GM23338 (cell line): ENCODE measurements at regions not wholly inside any gene's neighbourhood (a gene's known extent, or its start where the extent isn't known, plus 50 kb on each side); places are given as distances from the start of the nearest gene placed in this dataset.
"Not testable (repeated sequence)": the region's sequence is repeated elsewhere in the genome, so short reads cannot be mapped to it uniquely, and the experiment has no call there.

ENCODE experiments used
- CREB1 ChIP-seq: fragments of 250-450 bp; sonication (Bioruptor Pico); IDR thresholded peaks from 2 replicates; pipeline ENCODE4 v1.5.0; 2020; ENCODE audit warnings: low read depth, mild to moderate bottlenecking, moderate library complexity
- EZH2 ChIP-seq: fragments of 200-600 bp; sonication (generic); IDR thresholded peaks from one replicate; pipeline ENCODE4 v1.8.0; 2017; ENCODE audit warnings: antibody characterized with exemption, mild to moderate bottlenecking, low read depth; ENCODE audit not compliant: unreplicated experiment
- EZH2phosphoT487 ChIP-seq: fragments of 200-600 bp; sonication (generic); IDR thresholded peaks from one replicate; pipeline ENCODE4 v1.8.1; 2018; ENCODE audit warnings: antibody characterized with exemption; ENCODE audit not compliant: unreplicated experiment
- JUNB ChIP-seq: IDR thresholded peaks from one replicate; pipeline ENCODE4 v1.6.1; 2016; ENCODE audit warnings: antibody characterized with exemption; ENCODE audit not compliant: unreplicated experiment
- NANOG ChIP-seq: IDR thresholded peaks from 2 replicates; pipeline ENCODE4 v1.6.1; 2016; ENCODE audit warnings: antibody characterized with exemption, borderline replicate concordance
- POLR2AphosphoS5 ChIP-seq: IDR thresholded peaks from 2 replicates; pipeline ENCODE4 v1.6.1; 2016; ENCODE audit warnings: antibody characterized with exemption, low read depth
- TF ChIP-seq, protein P1 (sequence below), 2 experiments: fragments of 200-600 bp in 1 of 2; sonication (generic) in 1 of 2; conservative IDR thresholded peaks; 2 replicates each; pipeline versions ENCODE4 v1.5.1 to v1.6.1; 2016 to 2017; ENCODE audit warnings: antibody characterized with exemption in 2 of 2, low read depth in 2 of 2, mild to moderate bottlenecking in 2 of 2, moderate library complexity in 1 of 2
- TF ChIP-seq, protein P2 (sequence below): IDR thresholded peaks from one replicate; pipeline ENCODE4 v1.6.1; 2018; ENCODE audit warnings: antibody characterized with exemption; ENCODE audit not compliant: unreplicated experiment

DNA sequence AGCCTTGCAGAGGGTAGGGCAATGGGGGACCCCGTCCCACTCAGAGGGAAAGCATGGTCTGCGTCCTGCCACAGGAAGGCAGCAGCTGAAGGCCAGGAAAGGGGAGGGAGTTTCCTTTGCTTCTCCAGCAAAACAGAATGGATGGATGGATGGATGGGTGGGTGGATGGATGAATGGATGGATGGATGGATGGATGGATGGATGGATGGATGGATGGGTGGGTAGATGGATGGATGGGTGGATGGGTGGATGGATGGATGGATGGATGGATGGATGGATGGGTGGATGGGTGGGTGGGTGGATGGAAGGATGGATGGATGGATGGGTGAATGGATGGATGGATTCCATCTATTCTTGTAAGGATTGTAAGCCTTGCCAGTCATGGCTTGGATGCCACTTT lies 59.3 kb upstream of the TMPRSS2 start:
- TF ChIP-seq EZH2phosphoT487; EZH2; POLR2AphosphoS5; JUNB; CREB1 (CRISPR knock-in tag); NANOG: not testable (repeated sequence)
- TF ChIP-seq, protein P1, sequence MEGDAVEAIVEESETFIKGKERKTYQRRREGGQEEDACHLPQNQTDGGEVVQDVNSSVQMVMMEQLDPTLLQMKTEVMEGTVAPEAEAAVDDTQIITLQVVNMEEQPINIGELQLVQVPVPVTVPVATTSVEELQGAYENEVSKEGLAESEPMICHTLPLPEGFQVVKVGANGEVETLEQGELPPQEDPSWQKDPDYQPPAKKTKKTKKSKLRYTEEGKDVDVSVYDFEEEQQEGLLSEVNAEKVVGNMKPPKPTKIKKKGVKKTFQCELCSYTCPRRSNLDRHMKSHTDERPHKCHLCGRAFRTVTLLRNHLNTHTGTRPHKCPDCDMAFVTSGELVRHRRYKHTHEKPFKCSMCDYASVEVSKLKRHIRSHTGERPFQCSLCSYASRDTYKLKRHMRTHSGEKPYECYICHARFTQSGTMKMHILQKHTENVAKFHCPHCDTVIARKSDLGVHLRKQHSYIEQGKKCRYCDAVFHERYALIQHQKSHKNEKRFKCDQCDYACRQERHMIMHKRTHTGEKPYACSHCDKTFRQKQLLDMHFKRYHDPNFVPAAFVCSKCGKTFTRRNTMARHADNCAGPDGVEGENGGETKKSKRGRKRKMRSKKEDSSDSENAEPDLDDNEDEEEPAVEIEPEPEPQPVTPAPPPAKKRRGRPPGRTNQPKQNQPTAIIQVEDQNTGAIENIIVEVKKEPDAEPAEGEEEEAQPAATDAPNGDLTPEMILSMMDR (conservative IDR thresholded peaks at IDR 0.05; ENCODE audit: low read depth in 2 of 2): not testable (repeated sequence)
- TF ChIP-seq, protein P2, sequence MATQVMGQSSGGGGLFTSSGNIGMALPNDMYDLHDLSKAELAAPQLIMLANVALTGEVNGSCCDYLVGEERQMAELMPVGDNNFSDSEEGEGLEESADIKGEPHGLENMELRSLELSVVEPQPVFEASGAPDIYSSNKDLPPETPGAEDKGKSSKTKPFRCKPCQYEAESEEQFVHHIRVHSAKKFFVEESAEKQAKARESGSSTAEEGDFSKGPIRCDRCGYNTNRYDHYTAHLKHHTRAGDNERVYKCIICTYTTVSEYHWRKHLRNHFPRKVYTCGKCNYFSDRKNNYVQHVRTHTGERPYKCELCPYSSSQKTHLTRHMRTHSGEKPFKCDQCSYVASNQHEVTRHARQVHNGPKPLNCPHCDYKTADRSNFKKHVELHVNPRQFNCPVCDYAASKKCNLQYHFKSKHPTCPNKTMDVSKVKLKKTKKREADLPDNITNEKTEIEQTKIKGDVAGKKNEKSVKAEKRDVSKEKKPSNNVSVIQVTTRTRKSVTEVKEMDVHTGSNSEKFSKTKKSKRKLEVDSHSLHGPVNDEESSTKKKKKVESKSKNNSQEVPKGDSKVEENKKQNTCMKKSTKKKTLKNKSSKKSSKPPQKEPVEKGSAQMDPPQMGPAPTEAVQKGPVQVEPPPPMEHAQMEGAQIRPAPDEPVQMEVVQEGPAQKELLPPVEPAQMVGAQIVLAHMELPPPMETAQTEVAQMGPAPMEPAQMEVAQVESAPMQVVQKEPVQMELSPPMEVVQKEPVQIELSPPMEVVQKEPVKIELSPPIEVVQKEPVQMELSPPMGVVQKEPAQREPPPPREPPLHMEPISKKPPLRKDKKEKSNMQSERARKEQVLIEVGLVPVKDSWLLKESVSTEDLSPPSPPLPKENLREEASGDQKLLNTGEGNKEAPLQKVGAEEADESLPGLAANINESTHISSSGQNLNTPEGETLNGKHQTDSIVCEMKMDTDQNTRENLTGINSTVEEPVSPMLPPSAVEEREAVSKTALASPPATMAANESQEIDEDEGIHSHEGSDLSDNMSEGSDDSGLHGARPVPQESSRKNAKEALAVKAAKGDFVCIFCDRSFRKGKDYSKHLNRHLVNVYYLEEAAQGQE: not testable (repeated sequence)
